DOHH2 (cell line): ENCODE measurements at regions not wholly inside any gene's neighbourhood (a gene's known extent, or its start where the extent isn't known, plus 50 kb on each side); places are given as distances from the start of the nearest gene placed in this dataset.

Experiments
- H3F3A ChIP-seq: fragments of 200-600 bp; sonication (generic), shearing (Covaris generic); 2 replicates; pipeline ENCODE4 v1.6.0; 2016; ENCODE audit warnings: antibody characterized with exemption, mild to moderate bottlenecking; ENCODE audit not compliant: control insufficient read depth, insufficient read depth
- H3K27ac ChIP-seq: fragments of 200-600 bp; sonication (generic); 2 replicates; pipeline ENCODE4 v1.5.1; 2014; ENCODE audit warnings: low read depth, mild to moderate bottlenecking, low read length, moderate library complexity
- H3K27me3 ChIP-seq: fragments of 200-600 bp; sonication (generic); 2 replicates; pipeline ENCODE4 v1.6.1; 2014; ENCODE audit warnings: mild to moderate bottlenecking, low read length, mixed read lengths; ENCODE audit not compliant: control insufficient read depth
- H3K36me3 ChIP-seq: fragments of 200-600 bp; sonication (generic); 2 replicates; pipeline ENCODE4 v1.6.1; 2014; ENCODE audit warnings: mild to moderate bottlenecking, low read length, moderate library complexity, mixed read lengths; ENCODE audit not compliant: control insufficient read depth
- H3K4me1 ChIP-seq: fragments of 200-600 bp; sonication (generic); 2 replicates; pipeline ENCODE4 v1.6.1; 2014; ENCODE audit warnings: mild to moderate bottlenecking, low read length, mixed read lengths; ENCODE audit not compliant: control insufficient read depth
- H3K4me2 ChIP-seq: fragments of 200-600 bp; sonication (generic); 2 replicates; pipeline ENCODE4 v1.6.0; 2014; ENCODE audit warnings: mild to moderate bottlenecking, low read length, moderate library complexity
- H3K4me3 ChIP-seq: fragments of 200-600 bp; sonication (generic); 2 replicates; pipeline ENCODE4 v1.5.1; 2014; ENCODE audit warnings: mild to moderate bottlenecking, low read length, mixed read lengths
- H3K79me2 ChIP-seq: fragments of 200-600 bp; sonication (generic); 2 replicates; pipeline ENCODE4 v1.6.1; 2014; ENCODE audit warnings: mild to moderate bottlenecking, low read length, mixed read lengths; ENCODE audit not compliant: control insufficient read depth
- H3K9me2 ChIP-seq: fragments of 200-600 bp; sonication (generic); replicated peaks from 2 replicates; pipeline ENCODE4 v1.6.1; 2014; ENCODE audit warnings: mild to moderate bottlenecking, low read length, mixed read lengths; ENCODE audit not compliant: control insufficient read depth
- H3K9me3 ChIP-seq: fragments of 200-600 bp; sonication (generic); 2 replicates; pipeline ENCODE4 v1.6.1; 2014; ENCODE audit warnings: antibody characterized with exemption, low read length, mixed read lengths; ENCODE audit not compliant: control insufficient read depth, insufficient read depth
- H4K20me1 ChIP-seq: fragments of 200-600 bp; sonication (generic); 2 replicates; pipeline ENCODE4 v1.6.0; 2014; ENCODE audit warnings: low read depth, mild to moderate bottlenecking, antibody characterized with exemption, low read length, moderate library complexity; ENCODE audit not compliant: control insufficient read depth, insufficient read depth
- CTCF ChIP-seq: fragments of 200-600 bp; sonication (generic); IDR thresholded peaks from one replicate; pipeline ENCODE4 v1.5.1; 2014; ENCODE audit warnings: antibody characterized with exemption, mild to moderate bottlenecking, low read depth, low read length; ENCODE audit not compliant: poor library complexity, severe bottlenecking
- EZH2phosphoT487 ChIP-seq: fragments of 200-600 bp; sonication (generic); IDR thresholded peaks from 2 replicates; pipeline ENCODE4 v1.6.1; 2017; ENCODE audit warnings: borderline replicate concordance, mild to moderate bottlenecking, antibody characterized with exemption, low read length, moderate library complexity, mixed read lengths

GRCh38 chr1:104348277-104348676 is 598.6 kb downstream of the AMY1C start:
- H3K4me1 ChIP-seq, result no peaks in the 10 kb centered on the region
- H3K36me3 ChIP-seq, result no peaks in the 10 kb centered on the region
- H4K20me1 ChIP-seq, result no peaks in the 10 kb centered on the region
- H3K9me3 ChIP-seq, result no peaks in the 10 kb centered on the region
- H3K27ac ChIP-seq, result no peak overlapping the region
- no peaks in the 10 kb centered on the region for H3K9me2 ChIP-seq
- H3K79me2 ChIP-seq, result no peaks in the 10 kb centered on the region
- H3K4me2 ChIP-seq, result no peak overlapping the region
- TF ChIP-seq CTCF (no peak), EZH2phosphoT487 (no peak)
- no peaks in the 10 kb centered on the region for H3K27me3 ChIP-seq
- no peaks in the 10 kb centered on the region for H3F3A ChIP-seq
- H3K4me3 ChIP-seq, result no peak overlapping the region

GRCh38 chr1:104353580-104353979 is 603.9 kb downstream of the AMY1C start:
- Histone ChIP-seq H3K4me2 (no peak overlapping the region), H3K27me3 (no peaks in the 10 kb centered on the region), H3K27ac (no peak overlapping the region), H3K4me1 (no peaks in the 10 kb centered on the region), H3K9me2 (no peaks in the 10 kb centered on the region), H3K36me3 (no peaks in the 10 kb centered on the region), H3K9me3 (no peaks in the 10 kb centered on the region), H3F3A (no peaks in the 10 kb centered on the region), H4K20me1 (no peaks in the 10 kb centered on the region), H3K79me2 (no peaks in the 10 kb centered on the region), H3K4me3 (no peak overlapping the region)
- TF ChIP-seq CTCF, result no peak
- no peak for TF ChIP-seq EZH2phosphoT487

GRCh38 chr1:104358086-104358485 is 608.4 kb downstream of the AMY1C start:
- TF ChIP-seq EZH2phosphoT487 (no peak), CTCF (no peak)
- no peaks in the 10 kb centered on the region for H3K79me2 ChIP-seq
- H3K36me3 ChIP-seq, result no peaks in the 10 kb centered on the region
- no peaks in the 10 kb centered on the region for H4K20me1 ChIP-seq
- H3K4me3 ChIP-seq, result no peak overlapping the region
- H3K27ac ChIP-seq, result no peak overlapping the region
- no peaks in the 10 kb centered on the region for H3K4me1 ChIP-seq
- H3K27me3 ChIP-seq, result no peaks in the 10 kb centered on the region
- no peaks in the 10 kb centered on the region for H3K9me3 ChIP-seq
- H3F3A ChIP-seq, result no peaks in the 10 kb centered on the region
- no peaks in the 10 kb centered on the region for H3K9me2 ChIP-seq
- no peak overlapping the region for H3K4me2 ChIP-seq

- Histone ChIP-seq H3K79me2 (no peaks in the 10 kb centered on the region), H3K9me2 (no peaks in the 10 kb centered on the region), H3K4me1 (no peaks in the 10 kb centered on the region), H3K4me2 (no peak overlapping the region), H3K36me3 (no peaks in the 10 kb centered on the region), H3K9me3 (no peaks in the 10 kb centered on the region), H4K20me1 (no peaks in the 10 kb centered on the region), H3K27me3 (no peaks in the 10 kb centered on the region), H3K27ac (no peak overlapping the region), H3K4me3 (no peak overlapping the region), H3F3A (no peaks in the 10 kb centered on the region)
- TF ChIP-seq CTCF, result no peak
- no peak for TF ChIP-seq EZH2phosphoT487
These were observed 608.9 kb downstream of the AMY1C start for GRCh38 chr1:104358621-104359020.
